Esophagus squamous epithelium (tissue), 5 donors: ENCODE measurements at regions not wholly inside any gene's neighbourhood (a gene's known extent, or its start where the extent isn't known, plus 50 kb on each side); places are given as distances from the start of the nearest gene placed in this dataset.
A peak's percentile ranks its signal among the peaks of the same experiment; 100 is the strongest.

Source experiments
- DNase-seq: peaks from one replicate; lab custom pipeline; 2025; lab: John Stamatoyannopoulos, UW
- H3K27ac ChIP-seq, 4 donors: fragments of 200-600 bp; sonication (generic); one replicate each; pipeline ENCODE4 v1.5.1; 2016 to 2019; ENCODE audit warnings: mild to moderate bottlenecking in 1 of 4
- H3K27me3 ChIP-seq, 4 donors: fragments of 200-600 bp; sonication (generic); 1 replicate in 3 of 4; 2 replicates in 1 of 4; pipeline versions ENCODE4 v1.5.1 to v1.6.0; 2017 to 2021; ENCODE audit warnings: antibody characterized with exemption in 1 of 4
- H3K36me3 ChIP-seq, 3 donors: fragments of 200-600 bp; sonication (generic); one replicate each; pipeline ENCODE4 v1.5.1; 2016 to 2019
- H3K4me1 ChIP-seq, 3 donors: fragments of 200-600 bp; sonication (generic); one replicate each; pipeline ENCODE4 v1.5.1; 2017 to 2019
- H3K4me3 ChIP-seq, 4 donors: fragments of 200-600 bp; sonication (generic); 1 replicate in 3 of 4; 2 replicates in 1 of 4; pipeline ENCODE4 v1.5.1; 2016 to 2019; ENCODE audit warnings: mild to moderate bottlenecking in 2 of 4, moderate library complexity in 1 of 4
- H3K9me3 ChIP-seq, 3 donors: fragments of 200-600 bp; sonication (generic); one replicate each; pipeline ENCODE4 v1.5.1; 2016 to 2019
- CTCF ChIP-seq, 6 experiments: fragments of 450-650 bp in 4 of 6; fragments of 200-600 bp in 2 of 6; sonication (generic) in 2 of 6; IDR thresholded peaks; one replicate each; pipeline ENCODE4 v1.5.1; 2016 to 2019; ENCODE audit warnings: antibody characterized with exemption in 6 of 6, mild to moderate bottlenecking in 4 of 6, moderate library complexity in 4 of 6
- POLR2A ChIP-seq, 4 donors: fragments of 450-650 bp; IDR thresholded peaks; one replicate each; pipeline ENCODE4 v1.6.1; 2017; ENCODE audit warnings: antibody characterized with exemption in 4 of 4, mild to moderate bottlenecking in 4 of 4, moderate library complexity in 3 of 4
- WGBS, 2 donors: methylation state at CpG; one replicate each; pipeline ENCODE4 v1.1.5; 2018; 5-methylcytosine and 5-hydroxymethylcytosine counted together
- intact Hi-C: fragments of 100-400 bp; cut with DNase I; formaldehyde crosslinking; loops from one replicate; pipeline ENCODE4 v1.15.0; 2022
- donor health status: DM: yes; HTN: yes; CAD: no.

- intact Hi-C loops = no loop called here
- H3K4me3 ChIP-seq = no peak overlapping the region
- no peak for TF ChIP-seq CTCF (IDR thresholded peaks at IDR 0.05)
- TF ChIP-seq POLR2A (IDR thresholded peaks at IDR 0.05) = no peak
- WGBS, 2 donors = 80 to 84% methylated on average over 4 of the region's 4 CpGs
- no peaks in the 10 kb centered on the region for H3K9me3 ChIP-seq
- peaks cover 0 to 55% (median 33%) of the 10 kb centered on the region in 3 donors for H3K4me1 ChIP-seq
- H3K27me3 ChIP-seq = no peaks in the 10 kb centered on the region
- H3K27ac ChIP-seq = peak overlapping the region in 3 of 4 donors; percentile 71 to 84 (median 79)
- DNase-seq = no peak
- H3K36me3 ChIP-seq = no peaks in the 10 kb centered on the region
Observed at GRCh38 chr10:4282496-4282895, 497.5 kb upstream of the KLF6 start.

- intact Hi-C loops = no loop called here
- Histone ChIP-seq H3K9me3 (no peaks in the 10 kb centered on the region), H3K27me3 (no peaks in the 10 kb centered on the region), H3K27ac (peak overlapping the region; percentile 12 to 84 (median 75)), H3K4me1 (peaks cover 0 to 55% (median 33%) of the 10 kb centered on the region in 3 donors), H3K4me3 (no peak overlapping the region), H3K36me3 (no peaks in the 10 kb centered on the region)
- 84 to 90% methylated on average over 6 of the region's 6 CpGs for WGBS, 2 donors
- TF ChIP-seq CTCF (IDR thresholded peaks at IDR 0.05) (no peak), POLR2A (IDR thresholded peaks at IDR 0.05) (no peak)
- DNase-seq = no peak
Observed at GRCh38 chr10:4281190-4281825, 496.3 kb upstream of the KLF6 start.

- DNase-seq = no peak
- peaks cover 0 to 55% (median 33%) of the 10 kb centered on the region in 3 donors for H3K4me1 ChIP-seq
- no peaks in the 10 kb centered on the region for H3K9me3 ChIP-seq
- intact Hi-C loops = no loop called here
- no peaks in the 10 kb centered on the region for H3K27me3 ChIP-seq
- no peaks in the 10 kb centered on the region for H3K36me3 ChIP-seq
- no peak overlapping the region for H3K4me3 ChIP-seq
- H3K27ac ChIP-seq = peak overlapping the region; percentile 41 to 84 (median 75)
- no peak for TF ChIP-seq POLR2A (IDR thresholded peaks at IDR 0.05)
- TF ChIP-seq CTCF (IDR thresholded peaks at IDR 0.05) = no peak
- WGBS, 2 donors = 61 to 63% methylated on average over 4 to 6 of the region's 7 CpGs
Observed at GRCh38 chr10:4280461-4281189, 495.6 kb upstream of the KLF6 start.

GRCh38 chr10:4279655-4280054 lies 494.6 kb upstream of the KLF6 start:
- H3K4me3 ChIP-seq = no peak overlapping the region
- 36 to 56% methylated on average over 1 of the region's 1 CpG for WGBS, 2 donors
- no peaks in the 10 kb centered on the region for H3K9me3 ChIP-seq
- peak overlapping the region; percentile 25 to 84 (median 75) for H3K27ac ChIP-seq
- no peak for DNase-seq
- peaks cover 0 to 48% (median 29%) of the 10 kb centered on the region in 3 donors for H3K4me1 ChIP-seq
- TF ChIP-seq POLR2A (IDR thresholded peaks at IDR 0.05) (no peak), CTCF (IDR thresholded peaks at IDR 0.05) (no peak)
- no peaks in the 10 kb centered on the region for H3K36me3 ChIP-seq
- H3K27me3 ChIP-seq = no peaks in the 10 kb centered on the region
- intact Hi-C loops = no loop called here

GRCh38 chr10:4278186-4278585 lies 493.2 kb upstream of the KLF6 start:
- intact Hi-C loops = no loop called here
- Histone ChIP-seq H3K27ac (no peak overlapping the region), H3K27me3 (no peaks in the 10 kb centered on the region), H3K4me1 (peaks cover 0 to 41% (median 29%) of the 10 kb centered on the region in 3 donors), H3K36me3 (no peaks in the 10 kb centered on the region), H3K9me3 (no peaks in the 10 kb centered on the region), H3K4me3 (no peak overlapping the region)
- 79 to 93% methylated on average over 4 of the region's 4 CpGs for WGBS, 2 donors
- TF ChIP-seq POLR2A (IDR thresholded peaks at IDR 0.05) (no peak), CTCF (IDR thresholded peaks at IDR 0.05) (no peak)
- no peak for DNase-seq
